ENCODE measurements at regions not wholly inside any gene's neighbourhood (a gene's known extent, or its start where the extent isn't known, plus 50 kb on each side); places are given as distances from the start of the nearest gene placed in this dataset.
"Not testable (repeated sequence)": the region's sequence is repeated elsewhere in the genome, so short reads cannot be mapped to it uniquely, and the experiment has no call there.

DNA sequence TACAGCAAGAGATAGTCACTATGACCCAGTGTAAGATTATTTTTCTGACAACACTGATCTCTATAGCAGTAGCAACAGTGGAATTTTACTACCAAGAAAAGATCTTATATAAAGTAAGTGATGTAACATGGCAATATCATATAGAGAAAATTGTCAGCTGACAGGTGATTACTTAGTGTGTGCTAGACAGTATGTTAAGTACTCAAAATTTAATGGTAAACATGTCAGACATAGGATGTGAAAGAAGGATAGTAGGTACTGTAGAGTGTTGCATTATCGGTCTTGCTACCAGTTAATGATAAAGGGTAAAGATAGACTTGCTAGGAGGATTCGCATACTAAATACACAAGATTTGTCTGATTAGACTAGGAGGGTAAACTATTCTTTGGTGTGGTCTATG, 247.4 kb downstream of the CYLC2 start:
- no peak for DNase-seq

GRCh38 chr9:103243553-103243952, 248.4 kb downstream of the CYLC2 start:
- DNase-seq: no peak

DNA sequence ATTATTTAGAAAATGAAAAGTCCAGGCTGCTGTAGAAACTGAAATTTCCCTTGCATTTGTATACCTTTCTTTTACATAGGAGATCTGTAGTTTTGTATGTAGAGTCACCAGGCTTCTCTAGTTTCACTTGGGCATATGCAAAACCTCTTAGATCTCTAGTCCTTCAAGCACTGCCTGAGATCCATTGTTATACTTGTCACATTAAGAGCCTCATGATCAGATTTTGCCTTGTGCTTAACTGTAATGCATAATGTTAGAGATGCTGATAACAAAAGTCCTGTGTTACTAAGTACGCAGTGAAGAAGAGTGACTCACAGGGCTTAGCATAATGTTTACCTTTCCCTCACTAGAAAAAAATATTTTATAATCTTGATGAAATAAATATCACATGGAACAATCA, 250.2 kb downstream of the CYLC2 start:
- no peak for DNase-seq

- DNase-seq: no peak
Observed at GRCh38 chr9:103261951-103262350, 266.8 kb downstream of the CYLC2 start.

GRCh38 chr9:103266064-103266463, 270.9 kb downstream of the CYLC2 start:
- no peak for DNase-seq

DNA sequence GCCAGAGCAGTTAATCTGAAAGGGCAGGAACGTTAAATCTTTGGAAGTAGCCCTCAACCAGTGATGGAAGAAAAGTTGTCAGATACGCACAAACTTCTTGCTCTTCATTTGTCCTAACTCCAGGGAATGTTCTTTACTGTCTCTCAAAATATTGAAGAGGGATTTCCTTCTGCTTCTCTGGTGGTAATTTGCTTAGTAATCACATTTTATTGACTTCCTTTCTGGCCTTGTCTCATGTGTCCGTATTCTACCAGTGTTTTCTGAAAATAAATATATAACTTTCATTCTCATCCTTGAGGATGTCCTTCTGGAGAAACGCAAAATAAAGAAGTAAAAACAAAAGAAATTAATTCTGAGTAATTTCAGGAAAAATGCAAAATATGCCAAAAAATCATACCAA, 282.1 kb downstream of the CYLC2 start:
- DNase-seq: no peak

DNA sequence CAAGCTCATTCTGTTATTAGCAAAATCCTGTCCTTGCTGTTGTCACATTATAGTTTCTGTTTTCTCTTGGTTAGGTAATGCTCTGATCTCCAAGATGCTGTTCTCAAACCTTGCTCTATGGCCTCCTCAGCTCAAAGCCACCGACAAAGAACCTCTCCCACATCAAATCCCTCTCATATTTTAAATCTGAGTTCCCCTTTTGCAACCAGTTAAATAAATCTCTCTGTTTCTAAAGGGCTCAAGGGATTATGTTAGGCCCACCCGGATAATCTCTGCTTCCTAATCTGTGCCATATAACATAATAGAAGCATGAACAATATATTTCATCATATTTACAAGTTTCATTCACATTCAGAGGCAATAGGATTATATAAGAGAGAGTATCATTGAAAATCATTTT, 286.0 kb downstream of the CYLC2 start:
- no peak for DNase-seq

GRCh38 chr9:103287361-103287760, 292.2 kb downstream of the CYLC2 start:
- no peak for DNase-seq

GRCh38 chr9:103296189-103296588, 301.1 kb downstream of the CYLC2 start:
- no peak for DNase-seq

DNA sequence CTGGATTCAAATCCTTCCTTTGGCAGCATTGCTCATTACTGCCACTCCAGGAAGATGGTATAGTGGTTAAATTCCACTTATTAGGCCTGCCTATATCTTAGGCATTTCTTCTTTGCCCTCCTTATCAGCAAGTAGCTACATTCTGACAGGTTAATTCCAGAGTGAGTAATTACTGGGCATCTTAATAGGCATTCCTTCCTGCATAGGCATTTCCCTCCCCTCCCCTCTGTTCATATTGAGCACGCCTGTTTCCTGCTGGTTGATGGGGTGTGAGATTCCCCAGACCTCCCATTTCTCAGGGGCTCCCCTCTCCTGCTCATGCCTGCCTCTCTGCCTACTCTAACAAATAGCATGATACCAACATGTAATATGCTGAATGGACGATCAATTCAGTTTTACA, 305.9 kb downstream of the CYLC2 start:
- no peak for DNase-seq

DNA sequence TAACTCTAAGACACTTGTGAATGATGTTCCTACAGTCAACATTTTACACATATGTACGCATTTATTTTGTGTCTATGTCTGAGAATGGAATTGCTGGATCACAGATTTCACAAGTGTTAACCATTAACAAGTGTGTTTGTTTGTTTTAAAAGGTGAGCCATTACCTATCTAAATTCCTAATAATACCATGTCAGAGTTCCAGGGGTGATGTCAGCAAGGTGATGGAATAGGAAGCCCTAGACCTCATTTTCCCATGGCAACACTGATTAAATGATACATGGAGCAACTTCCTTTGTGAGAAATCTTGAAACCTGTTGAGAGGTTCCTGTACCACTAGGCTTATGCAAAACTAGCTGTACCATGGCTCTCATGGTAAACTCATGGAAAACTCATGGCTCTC, 309.7 kb downstream of the CYLC2 start:
- DNase-seq: no peak

- no peak for DNase-seq
Observed at GRCh38 chr9:103319979-103320378, 324.8 kb downstream of the CYLC2 start.

GRCh38 chr9:103323699-103324098, 328.6 kb downstream of the CYLC2 start:
- DNase-seq: no peak

GRCh38 chr9:103335461-103335860, 340.3 kb downstream of the CYLC2 start:
- no peak for DNase-seq

DNA sequence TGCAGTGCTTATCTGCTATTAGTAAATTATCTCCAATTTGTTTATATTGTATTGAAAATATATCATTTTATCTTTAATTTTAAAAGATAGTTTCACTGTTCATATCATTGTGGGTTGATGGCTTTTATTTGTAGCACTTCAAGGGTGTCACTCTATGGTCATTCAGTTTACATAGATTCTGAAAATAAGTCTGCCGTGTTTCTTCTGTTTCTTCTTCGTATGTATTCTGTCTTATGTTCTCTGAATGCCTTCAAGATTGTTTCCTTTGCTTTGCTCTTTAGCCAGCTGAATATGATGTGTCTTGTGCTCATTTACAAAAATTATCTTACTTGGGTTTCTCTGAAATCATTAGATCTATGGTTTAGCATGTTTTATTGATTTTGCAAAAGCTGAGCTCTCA, 359.9 kb downstream of the CYLC2 start:
- DNase-seq: no peak

DNA sequence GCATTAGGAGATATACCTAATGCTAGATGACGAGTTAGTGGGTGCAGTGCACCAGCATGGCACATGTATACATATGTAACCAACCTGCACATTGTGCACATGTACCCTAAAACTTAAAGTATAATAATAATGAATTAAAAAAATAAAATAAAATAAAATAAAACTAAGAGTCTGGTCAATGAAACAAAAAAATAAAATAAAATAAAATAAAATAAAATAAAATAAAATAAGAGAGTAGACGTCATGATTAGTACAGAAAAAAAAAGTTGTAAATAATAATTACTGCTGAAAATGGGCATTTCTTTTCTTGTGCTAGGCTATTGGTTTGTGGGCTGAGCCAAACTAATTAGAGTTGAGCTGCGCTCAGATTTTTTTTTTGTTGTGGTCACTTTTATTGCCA, 362.8 kb downstream of the CYLC2 start:
- not testable (repeated sequence) for DNase-seq

DNA sequence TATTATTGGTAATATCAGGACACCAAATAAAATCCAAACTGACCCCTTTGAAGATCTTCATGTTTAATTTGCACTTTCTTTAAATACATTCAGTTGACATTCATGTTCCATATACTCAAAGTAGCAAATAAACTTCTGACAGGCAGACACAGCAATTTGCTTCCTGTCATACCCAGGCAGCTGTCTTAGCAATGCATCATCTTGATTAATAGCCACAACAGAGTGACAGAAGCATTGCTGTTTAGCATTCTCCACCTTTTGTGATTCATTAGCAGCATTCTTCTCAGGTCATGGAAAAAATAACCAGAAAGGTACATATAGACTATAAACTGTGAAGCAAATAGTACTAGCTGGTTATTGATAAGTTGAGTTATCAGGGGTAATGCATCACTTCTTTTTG, 366.8 kb downstream of the CYLC2 start:
- no peak for DNase-seq

DNA sequence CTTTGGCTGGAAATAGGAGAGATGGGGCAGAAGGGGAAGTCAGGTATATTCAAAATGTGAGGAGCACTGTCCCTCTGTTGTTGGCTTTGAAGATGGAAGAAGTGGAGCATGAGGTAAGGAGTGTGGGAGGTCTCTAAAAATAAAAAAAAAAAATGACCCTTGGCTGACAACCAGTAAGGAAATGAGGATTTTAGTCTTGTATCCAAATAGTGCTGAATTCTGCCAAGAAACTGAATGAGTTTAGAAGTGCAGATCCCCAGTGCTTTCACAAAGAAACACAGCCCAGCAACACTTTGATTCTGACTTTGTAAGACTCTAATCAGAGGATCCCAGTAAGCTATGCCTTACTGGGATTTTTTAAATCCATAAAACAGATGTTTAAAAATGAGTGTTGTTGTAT, 367.9 kb downstream of the CYLC2 start:
- peak; percentile 17 for DNase-seq

GRCh38 chr9:103364753-103365152, 369.6 kb downstream of the CYLC2 start:
- DNase-seq: no peak

DNA sequence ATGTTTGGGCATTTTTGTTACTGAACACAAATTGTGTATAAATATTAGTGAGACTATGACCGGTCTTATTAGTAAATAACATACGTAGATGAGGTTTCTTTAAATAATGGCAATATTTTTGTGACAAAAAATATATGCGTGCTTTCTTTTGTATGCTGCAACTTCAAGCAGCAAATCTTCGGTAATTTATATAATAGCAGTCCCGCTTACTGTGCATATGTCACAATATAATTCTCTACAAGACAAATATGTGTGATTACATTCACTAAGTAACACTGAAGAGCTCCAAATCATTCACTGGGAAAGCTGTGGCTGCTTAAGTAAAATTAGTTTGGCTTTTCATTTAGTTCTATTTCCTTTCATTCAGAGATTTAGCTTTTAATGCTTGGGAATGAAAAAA, 376.0 kb downstream of the CYLC2 start:
- DNase-seq: no peak

- no peak for DNase-seq
Observed at GRCh38 chr9:103372828-103373227, 377.7 kb downstream of the CYLC2 start.

DNA sequence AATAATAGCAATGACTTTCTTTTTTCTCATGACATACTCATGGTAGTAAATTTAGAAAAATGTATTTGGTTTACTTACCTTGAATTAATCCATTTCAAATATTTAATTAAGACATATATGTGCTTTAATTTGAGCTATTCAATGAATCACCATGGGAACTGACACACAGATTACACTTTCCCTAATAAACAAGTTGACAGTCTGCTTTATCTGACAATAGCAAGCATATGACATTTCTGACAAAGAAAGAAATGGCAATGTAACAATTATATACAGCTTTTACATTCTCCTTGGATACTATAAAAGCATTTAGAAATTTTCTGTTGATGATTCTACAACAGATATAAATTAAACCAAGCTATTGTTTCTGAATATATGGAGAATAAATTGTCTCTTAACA, 382.5 kb downstream of the CYLC2 start:
- DNase-seq: no peak

DNA sequence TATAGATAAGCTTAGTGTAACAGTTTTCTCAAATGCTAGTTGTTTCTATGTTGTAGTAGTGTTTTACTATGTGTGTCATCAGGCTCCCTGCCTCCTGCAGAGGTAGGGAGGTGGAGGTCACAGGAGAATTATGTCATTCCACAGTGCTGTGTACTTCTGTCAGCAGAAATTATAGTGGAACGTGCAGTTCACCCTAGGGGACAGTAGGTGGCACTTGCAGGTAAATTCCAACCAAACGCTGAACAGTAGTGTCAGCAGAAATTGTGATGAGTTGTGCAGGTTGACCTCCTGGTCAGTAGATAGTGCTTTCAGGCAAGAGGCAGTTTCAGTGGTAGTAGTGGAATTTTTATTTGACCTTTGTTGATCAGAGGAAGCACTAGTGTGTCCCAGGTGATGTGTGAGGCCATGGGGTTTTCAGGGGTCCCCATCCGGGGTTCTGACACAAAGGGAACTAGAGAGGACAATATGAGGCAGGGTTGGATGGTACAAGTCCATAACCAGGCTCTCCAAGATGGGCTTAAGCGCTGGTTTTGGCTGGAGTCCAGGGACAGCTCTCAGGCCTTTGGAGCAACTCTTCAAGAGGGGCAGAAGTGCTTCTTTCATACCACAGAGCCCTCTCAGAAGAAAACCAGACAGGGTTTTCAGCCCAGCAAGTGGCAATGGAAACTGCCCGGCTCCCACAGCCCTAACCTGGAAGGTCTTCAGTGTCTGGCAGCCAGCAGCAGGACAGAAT, 402.9 kb downstream of the CYLC2 start:
- DNase-seq: peak; percentile 24

- DNase-seq: no peak
Observed at GRCh38 chr9:103399535-103399934, 404.4 kb downstream of the CYLC2 start.

GRCh38 chr9:103407260-103407659, 412.1 kb downstream of the CYLC2 start:
- DNase-seq: no peak
